SK-N-SH treated with all-trans-retinoic acid at 6 μM for 48 hours (cell line): ENCODE measurements at regions not wholly inside any gene's neighbourhood (a gene's known extent, or its start where the extent isn't known, plus 50 kb on each side); places are given as distances from the start of the nearest gene placed in this dataset.
"Not testable (repeated sequence)": the region's sequence is repeated elsewhere in the genome, so short reads cannot be mapped to it uniquely, and the experiment has no call there.

ENCODE experiments used
- CREB5 ChIP-seq: fragments of 250-450 bp; sonication (Bioruptor Pico); IDR thresholded peaks from 2 replicates; pipeline ENCODE4 v1.5.1; 2020; ENCODE audit warnings: low read depth, mild to moderate bottlenecking, moderate library complexity
- ISL1 ChIP-seq: fragments of 250-450 bp; sonication (Bioruptor Pico); IDR thresholded peaks from 2 replicates; pipeline ENCODE4 v2.1.2; 2022; ENCODE audit warnings: mild to moderate bottlenecking, moderate library complexity
- OSR1 ChIP-seq: fragments of 250-450 bp; sonication (Bioruptor Pico); IDR thresholded peaks from 2 replicates; pipeline ENCODE4 v1.8.0; 2022; ENCODE audit warnings: moderate library complexity, mild to moderate bottlenecking, inconsistent platforms
- RARB ChIP-seq: fragments of 250-450 bp; sonication (Bioruptor Pico); IDR thresholded peaks from 2 replicates; pipeline ENCODE4 v1.8.0; 2021; ENCODE audit warnings: mild to moderate bottlenecking, moderate library complexity
- TCF4 ChIP-seq: fragments of 250-450 bp; sonication (Bioruptor Pico); IDR thresholded peaks from 2 replicates; pipeline ENCODE4 v1.8.0; 2021; ENCODE audit warnings: mild to moderate bottlenecking, moderate library complexity, borderline replicate concordance
- ZFP3 ChIP-seq: fragments of 250-450 bp; sonication (Bioruptor Pico); IDR thresholded peaks from 2 replicates; pipeline ENCODE4 v1.5.0; 2020; ENCODE audit warnings: mild to moderate bottlenecking, moderate library complexity
- ZFP30 ChIP-seq: fragments of 450-650 bp; formaldehyde crosslinking; IDR thresholded peaks from 2 replicates; pipeline ENCODE4 v1.5.0; 2022; ENCODE audit warnings: mild to moderate bottlenecking, moderate library complexity
- ZNF565 ChIP-seq: fragments of 450-650 bp; formaldehyde crosslinking; conservative IDR thresholded peaks from 2 replicates; pipeline ENCODE4 v1.5.0; 2020; ENCODE audit warnings: low read depth, mild to moderate bottlenecking, moderate library complexity
- ZNF70 ChIP-seq: fragments of 450-650 bp; formaldehyde crosslinking; IDR thresholded peaks from 2 replicates; pipeline ENCODE4 v1.5.0; 2020; ENCODE audit warnings: mild to moderate bottlenecking, moderate library complexity

GRCh38 chr10:84761994-84762614 is 433.7 kb downstream of the CCSER2 start:
- TF ChIP-seq CREB5 (CRISPR knock-in tag); OSR1 (CRISPR knock-in tag); ZNF70; ISL1 (CRISPR knock-in tag); TCF4 (CRISPR knock-in tag); ZFP3 (CRISPR knock-in tag); RARB (CRISPR knock-in tag); ZNF565 (CRISPR knock-in tag); ZFP30 (CRISPR knock-in tag): not testable (repeated sequence)
